ENCODE measurements at regions not wholly inside any gene's neighbourhood (a gene's known extent, or its start where the extent isn't known, plus 50 kb on each side); places are given as distances from the start of the nearest gene placed in this dataset.
"Not testable (repeated sequence)": the region's sequence is repeated elsewhere in the genome, so short reads cannot be mapped to it uniquely, and the experiment has no call there.

GRCh38 chr5:15097552-15097951 lies 226.0 kb upstream of the ANKH start:
- Histone ChIP-seq H3K9me3 (no peaks in the 10 kb centered on the region), H3K4me1 (ENCODE audit: control insufficient read depth in 1 of 2, insufficient read depth in 2 of 2, low read depth in 1 of 2, low read length in 1 of 2) (no peaks in the 10 kb centered on the region), H3K27me3 (ENCODE audit: insufficient read depth) (no peaks in the 10 kb centered on the region), H3K27ac (ENCODE audit: low read depth in 2 of 2, low read length in 1 of 2) (no peak overlapping the region), H3K9ac (no peak overlapping the region), H3K4me3 (ENCODE audit: low read depth in 2 of 2, low read length in 1 of 2) (no peak overlapping the region), H3F3A (replicated peaks; ENCODE audit: insufficient read depth) (no peaks in the 10 kb centered on the region), H3K36me3 (replicated peaks in 1 of 2; ENCODE audit: control insufficient read depth in 1 of 2, insufficient read depth in 2 of 2, low read length in 1 of 2) (no peaks in the 10 kb centered on the region), H3K79me2 (ENCODE audit: insufficient read depth) (no peaks in the 10 kb centered on the region), H3K9me2 (no peaks in the 10 kb centered on the region), H2AFZ (ENCODE audit: low read depth) (no peak overlapping the region), H4K20me1 (ENCODE audit: insufficient read depth) (no peaks in the 10 kb centered on the region), H3K4me2 (no peak overlapping the region)
- no peak for DNase-seq
- TF ChIP-seq FOXM1 (IDR thresholded peaks at IDR 0.05; ENCODE audit: low read depth) (no peak), FOXJ3 (CRISPR knock-in tag; IDR thresholded peaks at IDR 0.05) (no peak), EZH2phosphoT487 (IDR thresholded peaks at IDR 0.05; ENCODE audit: borderline replicate concordance, low read depth) (no peak), TEAD4 (IDR thresholded peaks at IDR 0.05; ENCODE audit: borderline replicate concordance, insufficient read depth) (no peak), ELF1 (IDR thresholded peaks at IDR 0.05) (no peak), MXI1 (IDR thresholded peaks at IDR 0.05; ENCODE audit: low read depth, low read length) (no peak), GABPA (IDR thresholded peaks at IDR 0.05; ENCODE audit: low read depth) (no peak), SIN3A (IDR thresholded peaks at IDR 0.05; ENCODE audit: borderline replicate concordance, low read depth, low read length) (no peak), NFIC (IDR thresholded peaks at IDR 0.05; ENCODE audit: borderline replicate concordance) (no peak), RFX5 (IDR thresholded peaks at IDR 0.05; ENCODE audit: low read length) (no peak)
- TF ChIP-seq, protein P1, sequence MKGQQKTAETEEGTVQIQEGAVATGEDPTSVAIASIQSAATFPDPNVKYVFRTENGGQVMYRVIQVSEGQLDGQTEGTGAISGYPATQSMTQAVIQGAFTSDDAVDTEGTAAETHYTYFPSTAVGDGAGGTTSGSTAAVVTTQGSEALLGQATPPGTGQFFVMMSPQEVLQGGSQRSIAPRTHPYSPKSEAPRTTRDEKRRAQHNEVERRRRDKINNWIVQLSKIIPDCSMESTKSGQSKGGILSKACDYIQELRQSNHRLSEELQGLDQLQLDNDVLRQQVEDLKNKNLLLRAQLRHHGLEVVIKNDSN (IDR thresholded peaks at IDR 0.05; ENCODE audit: borderline replicate concordance, low read depth) = no peak
- ChIA-PET CTCF (interaction anchor here (1.7 kb wide), 1 partner anchor 8 kb away, joined by 5 read pairs; no protein-coding TSS in a partner anchor), POLR2A (no interaction called here)

DNA sequence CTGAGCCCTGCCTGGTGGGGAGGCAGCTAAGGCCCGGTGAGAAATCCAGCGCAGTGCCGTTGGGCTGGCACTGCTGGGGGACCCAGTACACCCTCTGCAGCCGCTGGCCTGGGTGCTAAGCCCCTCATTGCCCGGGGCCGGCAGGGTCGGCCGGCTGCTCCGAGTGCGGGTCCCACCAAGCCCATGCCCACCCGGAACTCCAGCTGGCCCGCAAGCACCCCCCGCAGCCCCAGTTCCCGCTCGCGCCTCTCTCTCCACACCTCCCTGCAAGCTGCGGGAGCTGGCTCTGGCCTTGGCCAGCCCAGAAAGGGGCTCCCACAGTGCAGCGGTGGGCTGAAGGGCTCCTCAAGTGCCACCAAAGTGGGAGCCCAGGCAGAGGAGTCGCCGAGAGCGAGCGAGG lies 225.1 kb upstream of the ANKH start:
- H4K20me1 ChIP-seq (ENCODE audit: insufficient read depth); H2AFZ ChIP-seq (ENCODE audit: low read depth); DNase-seq; H3K4me3 ChIP-seq (ENCODE audit: low read depth in 2 of 2, low read length in 1 of 2); POLR2A ChIA-PET; H3K4me1 ChIP-seq (ENCODE audit: control insufficient read depth in 1 of 2, insufficient read depth in 2 of 2, low read depth in 1 of 2, low read length in 1 of 2); H3K79me2 ChIP-seq (ENCODE audit: insufficient read depth); H3K27ac ChIP-seq (ENCODE audit: low read depth in 2 of 2, low read length in 1 of 2); H3F3A ChIP-seq (replicated peaks; ENCODE audit: insufficient read depth); H3K9me3 ChIP-seq; H3K36me3 ChIP-seq (replicated peaks in 1 of 2; ENCODE audit: control insufficient read depth in 1 of 2, insufficient read depth in 2 of 2, low read length in 1 of 2); H3K27me3 ChIP-seq (ENCODE audit: insufficient read depth); H3K9me2 ChIP-seq; H3K4me2 ChIP-seq; H3K9ac ChIP-seq: not testable (repeated sequence)
- 60% methylated on average over 11 of the region's 22 CpGs for WGBS (ENCODE audit: low lambda C conversion rate)
- CTCF ChIA-PET = interaction anchor here (1.7 kb wide), 1 partner anchor 9 kb away, joined by 5 read pairs; no protein-coding TSS in a partner anchor

DNA sequence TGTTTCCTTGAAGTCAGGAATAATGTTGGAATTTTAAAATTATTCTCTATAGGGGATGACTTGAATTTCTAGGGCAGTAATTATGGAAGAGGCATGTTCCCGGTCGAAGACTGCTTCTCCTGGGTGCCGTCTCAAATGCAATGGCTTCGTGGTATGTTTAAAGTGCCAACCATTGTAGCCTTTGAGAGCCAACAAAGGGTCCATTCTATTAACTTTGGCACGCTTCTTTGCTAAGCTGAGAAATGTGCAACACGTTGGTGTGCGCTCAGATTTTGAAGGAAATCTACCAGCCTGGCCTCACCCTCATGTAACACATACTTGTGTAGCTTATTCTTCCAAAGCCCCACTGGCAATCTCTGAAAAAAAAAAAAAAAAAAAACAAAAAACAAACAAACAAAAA lies 221.2 kb upstream of the ANKH start:
- Histone ChIP-seq H3F3A (replicated peaks; ENCODE audit: insufficient read depth) (no peaks in the 10 kb centered on the region), H3K36me3 (replicated peaks in 1 of 2; ENCODE audit: control insufficient read depth in 1 of 2, insufficient read depth in 2 of 2, low read length in 1 of 2) (no peaks in the 10 kb centered on the region), H4K20me1 (ENCODE audit: insufficient read depth) (no peaks in the 10 kb centered on the region), H3K9me3 (no peaks in the 10 kb centered on the region), H3K79me2 (ENCODE audit: insufficient read depth) (no peaks in the 10 kb centered on the region), H2AFZ (ENCODE audit: low read depth) (no peak overlapping the region), H3K4me1 (ENCODE audit: control insufficient read depth in 1 of 2, insufficient read depth in 2 of 2, low read depth in 1 of 2, low read length in 1 of 2) (no peaks in the 10 kb centered on the region), H3K9ac (no peak overlapping the region), H3K9me2 (no peaks in the 10 kb centered on the region), H3K4me3 (ENCODE audit: low read depth in 2 of 2, low read length in 1 of 2) (no peak overlapping the region), H3K27me3 (ENCODE audit: insufficient read depth) (no peaks in the 10 kb centered on the region), H3K4me2 (no peak overlapping the region), H3K27ac (ENCODE audit: low read depth in 2 of 2, low read length in 1 of 2) (no peak overlapping the region)
- no peak for DNase-seq
- ChIA-PET CTCF (no interaction called here), POLR2A (no interaction called here)
- 64% methylated on average over 7 of the region's 7 CpGs for WGBS (ENCODE audit: low lambda C conversion rate)
- TF ChIP-seq RCOR1 (IDR thresholded peaks at IDR 0.05; ENCODE audit: low read length) (no peak), POLR2AphosphoS5 (IDR thresholded peaks at IDR 0.05; ENCODE audit: low read depth, low read length) (no peak), CTCF (IDR thresholded peaks at IDR 0.05) (no peak), ZBTB33 (IDR thresholded peaks at IDR 0.05; ENCODE audit: borderline replicate concordance, low read depth) (no peak), JUND (IDR thresholded peaks at IDR 0.05) (no peak), TCF12 (IDR thresholded peaks at IDR 0.05) (no peak), PBX3 (IDR thresholded peaks at IDR 0.05) (no peak), NRF1 (IDR thresholded peaks at IDR 0.05; ENCODE audit: low read depth, low read length) (no peak), FOXM1 (IDR thresholded peaks at IDR 0.05; ENCODE audit: low read depth) (no peak), GATA2 (CRISPR knock-in tag; IDR thresholded peaks at IDR 0.05) (no peak), CHD2 (IDR thresholded peaks at IDR 0.05; ENCODE audit: low read length, partially characterized antibody) (no peak)

All from SK-N-SH (cell line).